ENCODE measurements at regions not wholly inside any gene's neighbourhood (a gene's known extent, or its start where the extent isn't known, plus 50 kb on each side); places are given as distances from the start of the nearest gene placed in this dataset.

GRCh38 chr11:134862587-134863195 lies 450.6 kb upstream of the B3GAT1 start:
- no peak for TF ChIP-seq CTCF (IDR thresholded peaks at IDR 0.05)
- no peak for TF ChIP-seq EZH2 (IDR thresholded peaks at IDR 0.05; ENCODE audit: borderline replicate concordance, insufficient read depth, low read depth, low read length, poor library complexity, severe bottlenecking)
